GM10266 (cell line): ENCODE measurements at regions not wholly inside any gene's neighbourhood (a gene's known extent, or its start where the extent isn't known, plus 50 kb on each side); places are given as distances from the start of the nearest gene placed in this dataset.
"Not testable (repeated sequence)": the region's sequence is repeated elsewhere in the genome, so short reads cannot be mapped to it uniquely, and the experiment has no call there.

Experiments used
- DNase-seq: peaks from one replicate; pipeline ENCODE4 v3.0.0; 2012; ENCODE audit errors: extremely low spot score
- TF ChIP-seq, protein P1 (sequence below): IDR thresholded peaks from 2 replicates; pipeline ENCODE4 v1.5.1; 2012; ENCODE audit warnings: mild to moderate bottlenecking, low read depth; ENCODE audit not compliant: control insufficient read depth, insufficient read depth; ENCODE audit errors: missing control alignments

DNA sequence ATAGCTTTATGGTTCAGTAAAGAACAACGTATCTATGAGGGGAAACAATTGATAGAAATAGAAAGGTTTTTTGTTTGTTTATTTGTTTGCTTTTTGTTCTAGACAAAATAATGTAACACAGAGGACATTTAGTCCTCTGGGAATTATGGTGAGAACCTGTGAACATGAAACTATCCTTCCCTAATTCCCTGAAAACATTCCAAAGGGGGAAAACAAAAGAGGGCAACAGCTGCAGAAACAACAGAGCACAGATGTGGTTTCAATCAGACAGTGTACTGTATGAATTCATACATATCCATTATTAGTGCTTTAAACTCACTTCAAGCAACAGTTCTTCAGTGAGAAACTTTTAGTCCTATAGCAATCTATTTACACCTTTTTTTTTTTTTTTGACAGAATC is 1489.8 kb upstream of the C9orf72 start:
- TF ChIP-seq, protein P1, sequence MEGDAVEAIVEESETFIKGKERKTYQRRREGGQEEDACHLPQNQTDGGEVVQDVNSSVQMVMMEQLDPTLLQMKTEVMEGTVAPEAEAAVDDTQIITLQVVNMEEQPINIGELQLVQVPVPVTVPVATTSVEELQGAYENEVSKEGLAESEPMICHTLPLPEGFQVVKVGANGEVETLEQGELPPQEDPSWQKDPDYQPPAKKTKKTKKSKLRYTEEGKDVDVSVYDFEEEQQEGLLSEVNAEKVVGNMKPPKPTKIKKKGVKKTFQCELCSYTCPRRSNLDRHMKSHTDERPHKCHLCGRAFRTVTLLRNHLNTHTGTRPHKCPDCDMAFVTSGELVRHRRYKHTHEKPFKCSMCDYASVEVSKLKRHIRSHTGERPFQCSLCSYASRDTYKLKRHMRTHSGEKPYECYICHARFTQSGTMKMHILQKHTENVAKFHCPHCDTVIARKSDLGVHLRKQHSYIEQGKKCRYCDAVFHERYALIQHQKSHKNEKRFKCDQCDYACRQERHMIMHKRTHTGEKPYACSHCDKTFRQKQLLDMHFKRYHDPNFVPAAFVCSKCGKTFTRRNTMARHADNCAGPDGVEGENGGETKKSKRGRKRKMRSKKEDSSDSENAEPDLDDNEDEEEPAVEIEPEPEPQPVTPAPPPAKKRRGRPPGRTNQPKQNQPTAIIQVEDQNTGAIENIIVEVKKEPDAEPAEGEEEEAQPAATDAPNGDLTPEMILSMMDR: no peak
- no peak for DNase-seq

DNA sequence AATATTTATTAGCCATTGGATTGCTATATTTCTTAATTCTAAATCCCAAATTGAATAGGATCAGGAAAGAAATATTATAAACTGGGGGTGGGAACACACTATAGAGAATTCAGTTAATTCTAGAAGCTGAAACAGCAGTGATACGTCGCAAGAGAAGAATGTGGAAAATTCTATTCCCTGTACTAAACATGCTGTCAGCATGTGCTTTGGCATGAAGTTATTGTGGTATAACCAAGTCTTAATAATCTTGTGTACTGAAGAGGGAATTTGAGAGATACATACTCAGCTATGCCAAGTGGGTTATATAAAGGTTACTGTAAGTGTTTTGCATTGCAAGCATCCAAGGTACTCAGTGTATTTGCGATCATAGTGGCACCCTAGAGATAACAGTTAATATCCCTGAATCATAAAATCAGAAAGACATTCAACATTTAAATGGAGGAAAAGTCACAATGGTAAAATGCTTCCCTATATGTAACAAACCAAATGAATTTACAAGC is 1492.9 kb upstream of the C9orf72 start:
- TF ChIP-seq, protein P1: no peak

DNA sequence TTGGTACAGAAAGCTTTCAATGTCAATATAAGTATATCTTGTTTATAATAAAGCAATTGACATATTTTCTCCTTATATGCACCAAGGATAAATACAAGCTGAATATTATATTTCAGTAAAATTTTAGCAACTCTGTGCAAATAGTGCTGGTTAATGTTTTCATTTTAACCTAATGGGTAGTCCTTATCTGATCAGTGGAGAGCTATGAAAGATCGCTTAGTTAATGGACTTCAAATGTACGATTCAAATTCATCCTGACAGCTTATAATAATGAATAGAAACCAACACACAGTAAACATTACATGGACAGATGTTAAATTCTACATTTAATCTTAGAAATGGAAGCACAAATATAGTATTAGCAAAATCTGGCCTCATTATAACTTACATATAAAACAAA is 1495.2 kb upstream of the C9orf72 start:
- no peak for DNase-seq
- TF ChIP-seq, protein P1: no peak

More for the DNA sequence above, 1492.9 kb upstream of the C9orf72 start:
- DNase-seq: no peak

DNA sequence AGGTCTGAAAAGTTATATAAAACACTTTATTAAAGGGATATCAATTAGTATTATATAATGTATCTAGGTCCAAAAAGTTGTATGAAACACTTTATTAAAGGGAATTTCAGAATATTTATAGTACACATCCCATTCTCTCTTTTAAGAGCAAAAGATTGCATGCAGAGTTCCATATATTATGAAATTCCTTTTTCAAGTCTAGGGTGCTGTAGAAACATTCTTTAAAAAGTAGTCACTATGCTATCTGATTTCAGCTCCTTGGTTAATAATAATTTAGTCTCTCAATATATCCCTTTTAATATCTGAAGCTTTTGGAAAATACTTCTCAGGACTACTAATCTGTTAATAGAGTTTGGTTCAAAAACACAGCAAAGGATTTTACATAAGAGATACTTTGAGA is 1496.1 kb upstream of the C9orf72 start:
- TF ChIP-seq, protein P1: no peak
- no peak for DNase-seq

DNA sequence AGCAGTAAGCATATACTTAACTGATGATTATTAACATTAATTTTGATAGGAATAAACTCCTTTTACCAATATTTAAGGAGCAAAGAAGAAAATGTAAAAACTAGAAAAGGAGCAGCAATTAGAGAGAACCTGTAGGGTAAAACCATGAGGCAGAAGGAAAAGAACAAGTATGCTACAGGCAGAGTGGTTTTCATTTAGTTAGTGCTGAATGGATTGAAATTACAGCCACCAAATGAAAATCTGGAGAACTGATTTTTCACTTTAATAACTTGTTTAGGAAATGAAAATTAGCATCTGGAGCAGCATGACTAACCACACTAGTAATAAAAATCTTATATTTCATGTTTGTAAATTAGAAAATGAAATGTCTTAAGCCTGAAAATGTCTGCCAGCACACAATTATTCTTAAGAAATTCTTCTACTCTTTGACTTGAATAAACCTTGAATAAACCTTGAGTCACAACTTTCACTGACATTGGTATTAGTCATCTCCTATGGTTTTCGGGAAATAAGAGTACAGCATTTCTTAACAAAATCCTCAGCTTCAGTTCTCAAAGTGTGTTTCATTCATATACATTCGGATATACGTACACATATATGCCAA is 1504.9 kb upstream of the C9orf72 start:
- TF ChIP-seq, protein P1: no peak
- no peak for DNase-seq

DNA sequence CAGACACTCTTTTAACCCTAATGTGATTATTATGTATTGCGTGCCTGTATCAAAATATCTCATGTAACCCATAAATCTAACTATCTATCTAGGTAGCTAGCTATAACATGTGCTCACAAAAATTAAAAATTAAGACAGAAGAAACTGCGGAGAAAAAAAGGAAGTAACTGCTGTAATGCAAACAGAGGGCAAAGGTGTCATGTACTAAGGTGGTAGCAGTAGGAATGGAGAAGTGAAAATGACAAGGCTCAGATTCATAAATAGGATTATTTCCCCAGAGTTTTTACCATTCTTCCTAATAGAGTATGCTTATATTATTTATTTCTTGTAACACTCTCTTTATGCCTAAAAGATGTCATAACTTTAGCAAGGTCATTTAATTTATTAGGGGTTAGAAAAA is 1527.5 kb upstream of the C9orf72 start:
- TF ChIP-seq, protein P1: no peak
- no peak for DNase-seq

DNA sequence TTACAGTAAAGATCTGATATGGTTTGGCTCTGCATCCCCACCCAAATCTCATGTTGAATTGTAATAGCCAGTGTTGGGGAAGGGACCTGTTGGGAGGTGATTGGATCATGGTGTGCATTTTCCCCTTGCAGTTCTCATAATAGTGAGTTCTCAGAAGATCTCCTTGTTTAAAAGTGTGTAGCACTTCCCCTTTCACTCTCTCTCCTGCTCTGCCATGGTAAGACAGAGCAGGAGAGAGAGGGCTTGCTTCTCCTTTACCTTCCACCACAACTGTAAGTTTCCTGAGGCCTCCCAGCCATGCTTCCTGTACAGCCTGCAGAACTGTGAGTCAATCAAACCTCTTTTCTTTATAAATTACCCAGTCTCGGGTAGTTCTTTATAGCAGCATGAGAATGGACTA is 1530.9 kb upstream of the C9orf72 start:
- DNase-seq: not testable (repeated sequence)

DNA sequence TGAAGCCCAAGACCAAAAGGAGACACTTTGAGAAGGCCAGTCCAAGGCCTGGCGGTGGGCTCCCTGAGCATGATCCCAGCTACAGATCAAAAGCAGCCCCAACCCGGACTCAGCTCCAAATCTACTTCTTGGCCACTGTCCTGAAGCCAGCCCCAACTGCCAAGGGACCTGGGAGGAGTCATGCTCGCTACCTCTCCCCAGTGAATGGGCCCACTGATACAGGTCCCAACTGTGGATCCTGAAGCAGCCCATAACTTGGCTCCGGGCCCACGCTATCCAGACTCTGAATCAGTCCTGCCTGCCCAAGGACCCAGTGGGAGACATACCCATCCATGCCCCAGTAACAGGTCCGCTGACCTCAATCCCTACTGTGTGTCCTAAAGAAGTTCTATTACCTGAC is 1545.3 kb upstream of the C9orf72 start:
- no peak for DNase-seq
- TF ChIP-seq, protein P1: no peak
